K562 (cell line): ENCODE measurements at regions not wholly inside any gene's neighbourhood (a gene's known extent, or its start where the extent isn't known, plus 50 kb on each side); places are given as distances from the start of the nearest gene placed in this dataset.

Source experiments
- CBX1 ChIP-seq: sonication (generic); IDR thresholded peaks from 2 replicates; pipeline ENCODE4 v1.6.1; 2016; ENCODE audit warnings: antibody characterized with exemption, low read depth, mild to moderate bottlenecking
- ETV6 ChIP-seq, 3 experiments: fragments of 150-350 bp in 1 of 3; sonication (generic) in 1 of 3; formaldehyde crosslinking in 1 of 3; IDR thresholded peaks; 2 replicates each; pipeline versions ENCODE4 v1.6.1 to v1.8.0; 2014 to 2022; ENCODE audit warnings: borderline replicate concordance in 2 of 3, low read depth in 2 of 3, antibody characterized with exemption in 1 of 3, low read length in 1 of 3, mild to moderate bottlenecking in 1 of 3, missing genetic modification reagents in 1 of 3
- HDAC1 ChIP-seq, 2 experiments: fragments of 450-650 bp; IDR thresholded peaks; 2 replicates each; pipeline ENCODE4 v1.6.1; 2016 to 2017; ENCODE audit warnings: inconsistent platforms in 1 of 2, mild to moderate bottlenecking in 1 of 2, moderate library complexity in 1 of 2
- MYC ChIP-seq, 2 experiments: fragments of 250-450 bp in 1 of 2; sonication (Bioruptor Pico) in 1 of 2; IDR thresholded peaks; 2 replicates each; pipeline versions ENCODE4 v1.5.1 to v1.6.1; 2012 to 2021; ENCODE audit warnings: low read depth in 2 of 2, borderline replicate concordance in 1 of 2, improper control_type of control experiment in 1 of 2, low read length in 1 of 2, mild to moderate bottlenecking in 1 of 2, moderate library complexity in 1 of 2
- POLR2H ChIP-seq: IDR thresholded peaks from 2 replicates; pipeline ENCODE4 v1.6.1; 2016; ENCODE audit warnings: missing genetic modification characterization, low read depth, mild to moderate bottlenecking, control low read depth, missing compliant biosample characterization, moderate library complexity
- ZNF445 ChIP-seq: fragments of 250-450 bp; sonication (Bioruptor Pico); IDR thresholded peaks from 2 replicates; pipeline ENCODE4 v1.4.0; 2020; ENCODE audit warnings: low read depth, mild to moderate bottlenecking, moderate library complexity
- TF ChIP-seq, protein P1 (sequence below), 3 experiments: IDR thresholded peaks in 2 of 3; conservative IDR thresholded peaks in 1 of 3; 2 replicates each; pipeline ENCODE4 v1.5.1; 2011 to 2012; ENCODE audit warnings: low read length in 3 of 3, mild to moderate bottlenecking in 3 of 3, control low read depth in 2 of 3, improper control_type of control experiment in 1 of 3, inconsistent platforms in 1 of 3, low read depth in 1 of 3, mixed read lengths in 1 of 3, moderate library complexity in 1 of 3; ENCODE audit not compliant: insufficient read depth in 2 of 3
- TF ChIP-seq, protein P2 (sequence below): fragments of 250-450 bp; sonication (Bioruptor Pico); IDR thresholded peaks from 2 replicates; pipeline ENCODE4 v1.4.0; 2020; ENCODE audit warnings: mild to moderate bottlenecking, moderate library complexity, borderline replicate concordance
- TF ChIP-seq, protein P3 (sequence below), 2 experiments: fragments of 450-650 bp in 1 of 2; sonication (generic) in 1 of 2; formaldehyde crosslinking; conservative IDR thresholded peaks; 2 replicates each; pipeline versions ENCODE4 v1.4.0 to v1.8.1; 2020 to 2022; ENCODE audit warnings: mild to moderate bottlenecking in 1 of 2, missing genetic modification reagents in 1 of 2
- TF ChIP-seq, protein P4 (sequence below): fragments of 250-450 bp; sonication (Bioruptor Pico); IDR thresholded peaks from 2 replicates; pipeline ENCODE4 v1.5.0; 2020; ENCODE audit warnings: mild to moderate bottlenecking, borderline replicate concordance
- TF ChIP-seq, protein P5 (sequence below): fragments of 450-650 bp; IDR thresholded peaks from 2 replicates; pipeline ENCODE4 v1.6.1; 2018; ENCODE audit not compliant: partially characterized antibody

DNA sequence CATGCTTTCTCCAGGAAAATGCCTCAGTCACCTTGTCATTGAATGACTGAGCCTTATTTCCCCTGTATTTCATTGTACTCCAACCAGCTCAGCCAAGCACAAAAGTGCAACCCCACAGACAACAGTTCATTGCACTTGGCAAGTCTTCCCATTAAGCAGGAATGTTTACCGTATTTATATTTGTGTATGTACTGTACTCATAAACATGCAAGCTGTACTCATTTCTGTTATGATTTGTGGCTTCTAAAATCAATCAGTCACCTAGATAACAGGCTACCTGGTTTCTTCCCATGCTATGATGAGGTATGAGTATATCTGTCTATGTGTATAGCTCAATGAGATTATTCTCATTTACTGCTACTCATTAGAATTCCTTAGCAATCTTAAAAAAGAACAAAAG, 505.5 kb upstream of the FAM98A start:
- TF ChIP-seq HDAC1 (IDR thresholded peaks at IDR 0.05) (no peak), MYC (IDR thresholded peaks at IDR 0.05; ENCODE audit: low read depth, low read length) (no peak), MYC (CRISPR knock-in tag; IDR thresholded peaks at IDR 0.05; ENCODE audit: borderline replicate concordance, low read depth) (no peak), ZNF445 (no peak), CBX1 (no peak), POLR2H (tag) (no peak), ETV6 (IDR thresholded peaks at IDR 0.05; ENCODE audit: borderline replicate concordance in 1 of 2, low read depth in 2 of 2, low read length in 1 of 2) (no peak), ETV6 (CRISPR knock-in tag; IDR thresholded peaks at IDR 0.05; ENCODE audit: borderline replicate concordance) (no peak)
- TF ChIP-seq, protein P1, sequence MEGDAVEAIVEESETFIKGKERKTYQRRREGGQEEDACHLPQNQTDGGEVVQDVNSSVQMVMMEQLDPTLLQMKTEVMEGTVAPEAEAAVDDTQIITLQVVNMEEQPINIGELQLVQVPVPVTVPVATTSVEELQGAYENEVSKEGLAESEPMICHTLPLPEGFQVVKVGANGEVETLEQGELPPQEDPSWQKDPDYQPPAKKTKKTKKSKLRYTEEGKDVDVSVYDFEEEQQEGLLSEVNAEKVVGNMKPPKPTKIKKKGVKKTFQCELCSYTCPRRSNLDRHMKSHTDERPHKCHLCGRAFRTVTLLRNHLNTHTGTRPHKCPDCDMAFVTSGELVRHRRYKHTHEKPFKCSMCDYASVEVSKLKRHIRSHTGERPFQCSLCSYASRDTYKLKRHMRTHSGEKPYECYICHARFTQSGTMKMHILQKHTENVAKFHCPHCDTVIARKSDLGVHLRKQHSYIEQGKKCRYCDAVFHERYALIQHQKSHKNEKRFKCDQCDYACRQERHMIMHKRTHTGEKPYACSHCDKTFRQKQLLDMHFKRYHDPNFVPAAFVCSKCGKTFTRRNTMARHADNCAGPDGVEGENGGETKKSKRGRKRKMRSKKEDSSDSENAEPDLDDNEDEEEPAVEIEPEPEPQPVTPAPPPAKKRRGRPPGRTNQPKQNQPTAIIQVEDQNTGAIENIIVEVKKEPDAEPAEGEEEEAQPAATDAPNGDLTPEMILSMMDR (IDR thresholded peaks at IDR 0.05 in 2 of 3, conservative IDR thresholded peaks at IDR 0.05 in 1 of 3; ENCODE audit: insufficient read depth in 2 of 3, low read depth in 1 of 3, low read length in 3 of 3), result no peak
- TF ChIP-seq, protein P2, sequence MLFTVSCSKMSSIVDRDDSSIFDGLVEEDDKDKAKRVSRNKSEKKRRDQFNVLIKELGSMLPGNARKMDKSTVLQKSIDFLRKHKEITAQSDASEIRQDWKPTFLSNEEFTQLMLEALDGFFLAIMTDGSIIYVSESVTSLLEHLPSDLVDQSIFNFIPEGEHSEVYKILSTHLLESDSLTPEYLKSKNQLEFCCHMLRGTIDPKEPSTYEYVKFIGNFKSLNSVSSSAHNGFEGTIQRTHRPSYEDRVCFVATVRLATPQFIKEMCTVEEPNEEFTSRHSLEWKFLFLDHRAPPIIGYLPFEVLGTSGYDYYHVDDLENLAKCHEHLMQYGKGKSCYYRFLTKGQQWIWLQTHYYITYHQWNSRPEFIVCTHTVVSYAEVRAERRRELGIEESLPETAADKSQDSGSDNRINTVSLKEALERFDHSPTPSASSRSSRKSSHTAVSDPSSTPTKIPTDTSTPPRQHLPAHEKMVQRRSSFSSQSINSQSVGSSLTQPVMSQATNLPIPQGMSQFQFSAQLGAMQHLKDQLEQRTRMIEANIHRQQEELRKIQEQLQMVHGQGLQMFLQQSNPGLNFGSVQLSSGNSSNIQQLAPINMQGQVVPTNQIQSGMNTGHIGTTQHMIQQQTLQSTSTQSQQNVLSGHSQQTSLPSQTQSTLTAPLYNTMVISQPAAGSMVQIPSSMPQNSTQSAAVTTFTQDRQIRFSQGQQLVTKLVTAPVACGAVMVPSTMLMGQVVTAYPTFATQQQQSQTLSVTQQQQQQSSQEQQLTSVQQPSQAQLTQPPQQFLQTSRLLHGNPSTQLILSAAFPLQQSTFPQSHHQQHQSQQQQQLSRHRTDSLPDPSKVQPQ (CRISPR knock-in tag), result no peak
- TF ChIP-seq, protein P3, sequence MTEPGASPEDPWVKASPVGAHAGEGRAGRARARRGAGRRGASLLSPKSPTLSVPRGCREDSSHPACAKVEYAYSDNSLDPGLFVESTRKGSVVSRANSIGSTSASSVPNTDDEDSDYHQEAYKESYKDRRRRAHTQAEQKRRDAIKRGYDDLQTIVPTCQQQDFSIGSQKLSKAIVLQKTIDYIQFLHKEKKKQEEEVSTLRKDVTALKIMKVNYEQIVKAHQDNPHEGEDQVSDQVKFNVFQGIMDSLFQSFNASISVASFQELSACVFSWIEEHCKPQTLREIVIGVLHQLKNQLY (CRISPR knock-in tag; conservative IDR thresholded peaks at IDR 0.05), result no peak
- TF ChIP-seq, protein P4, sequence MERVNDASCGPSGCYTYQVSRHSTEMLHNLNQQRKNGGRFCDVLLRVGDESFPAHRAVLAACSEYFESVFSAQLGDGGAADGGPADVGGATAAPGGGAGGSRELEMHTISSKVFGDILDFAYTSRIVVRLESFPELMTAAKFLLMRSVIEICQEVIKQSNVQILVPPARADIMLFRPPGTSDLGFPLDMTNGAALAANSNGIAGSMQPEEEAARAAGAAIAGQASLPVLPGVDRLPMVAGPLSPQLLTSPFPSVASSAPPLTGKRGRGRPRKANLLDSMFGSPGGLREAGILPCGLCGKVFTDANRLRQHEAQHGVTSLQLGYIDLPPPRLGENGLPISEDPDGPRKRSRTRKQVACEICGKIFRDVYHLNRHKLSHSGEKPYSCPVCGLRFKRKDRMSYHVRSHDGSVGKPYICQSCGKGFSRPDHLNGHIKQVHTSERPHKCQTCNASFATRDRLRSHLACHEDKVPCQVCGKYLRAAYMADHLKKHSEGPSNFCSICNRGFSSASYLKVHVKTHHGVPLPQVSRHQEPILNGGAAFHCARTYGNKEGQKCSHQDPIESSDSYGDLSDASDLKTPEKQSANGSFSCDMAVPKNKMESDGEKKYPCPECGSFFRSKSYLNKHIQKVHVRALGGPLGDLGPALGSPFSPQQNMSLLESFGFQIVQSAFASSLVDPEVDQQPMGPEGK (CRISPR knock-in tag), result no peak
- TF ChIP-seq, protein P5, sequence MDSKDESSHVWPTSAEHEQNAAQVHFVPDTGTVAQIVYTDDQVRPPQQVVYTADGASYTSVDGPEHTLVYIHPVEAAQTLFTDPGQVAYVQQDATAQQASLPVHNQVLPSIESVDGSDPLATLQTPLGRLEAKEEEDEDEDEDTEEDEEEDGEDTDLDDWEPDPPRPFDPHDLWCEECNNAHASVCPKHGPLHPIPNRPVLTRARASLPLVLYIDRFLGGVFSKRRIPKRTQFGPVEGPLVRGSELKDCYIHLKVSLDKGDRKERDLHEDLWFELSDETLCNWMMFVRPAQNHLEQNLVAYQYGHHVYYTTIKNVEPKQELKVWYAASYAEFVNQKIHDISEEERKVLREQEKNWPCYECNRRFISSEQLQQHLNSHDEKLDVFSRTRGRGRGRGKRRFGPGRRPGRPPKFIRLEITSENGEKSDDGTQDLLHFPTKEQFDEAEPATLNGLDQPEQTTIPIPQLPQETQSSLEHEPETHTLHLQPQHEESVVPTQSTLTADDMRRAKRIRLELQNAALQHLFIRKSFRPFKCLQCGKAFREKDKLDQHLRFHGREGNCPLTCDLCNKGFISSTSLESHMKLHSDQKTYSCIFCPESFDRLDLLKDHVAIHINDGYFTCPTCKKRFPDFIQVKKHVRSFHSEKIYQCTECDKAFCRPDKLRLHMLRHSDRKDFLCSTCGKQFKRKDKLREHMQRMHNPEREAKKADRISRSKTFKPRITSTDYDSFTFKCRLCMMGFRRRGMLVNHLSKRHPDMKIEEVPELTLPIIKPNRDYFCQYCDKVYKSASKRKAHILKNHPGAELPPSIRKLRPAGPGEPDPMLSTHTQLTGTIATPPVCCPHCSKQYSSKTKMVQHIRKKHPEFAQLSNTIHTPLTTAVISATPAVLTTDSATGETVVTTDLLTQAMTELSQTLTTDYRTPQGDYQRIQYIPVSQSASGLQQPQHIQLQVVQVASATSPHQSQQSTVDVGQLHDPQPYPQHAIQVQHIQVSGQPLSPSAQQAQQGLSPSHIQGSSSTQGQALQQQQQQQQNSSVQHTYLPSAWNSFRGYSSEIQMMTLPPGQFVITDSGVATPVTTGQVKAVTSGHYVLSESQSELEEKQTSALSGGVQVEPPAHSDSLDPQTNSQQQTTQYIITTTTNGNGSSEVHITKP, result no peak
